ENCODE measurements at regions not wholly inside any gene's neighbourhood (a gene's known extent, or its start where the extent isn't known, plus 50 kb on each side); places are given as distances from the start of the nearest gene placed in this dataset.
"Not testable (repeated sequence)": the region's sequence is repeated elsewhere in the genome, so short reads cannot be mapped to it uniquely, and the experiment has no call there.

- DNase-seq = no peak
These were observed 868.9 kb upstream of the AUTS2 start for GRCh38 chr7:68729371-68729770.

- no peak for DNase-seq
These were observed 868.1 kb upstream of the AUTS2 start for GRCh38 chr7:68730194-68730593.

- no peak for DNase-seq
These were observed 867.3 kb upstream of the AUTS2 start for GRCh38 chr7:68730964-68731363.

GRCh38 chr7:68733219-68734153, 864.8 kb upstream of the AUTS2 start:
- no peak for DNase-seq

GRCh38 chr7:68734431-68734830, 863.8 kb upstream of the AUTS2 start:
- no peak for DNase-seq

GRCh38 chr7:68739306-68739705, 859.0 kb upstream of the AUTS2 start:
- no peak for DNase-seq

- no peak for DNase-seq
These were observed 854.2 kb upstream of the AUTS2 start for GRCh38 chr7:68744036-68744435.

- no peak for DNase-seq
These were observed 849.1 kb upstream of the AUTS2 start for GRCh38 chr7:68748934-68749900.

GRCh38 chr7:68752485-68753178, 845.6 kb upstream of the AUTS2 start:
- no peak for DNase-seq

- no peak for DNase-seq
These were observed 843.9 kb upstream of the AUTS2 start for GRCh38 chr7:68754414-68754813.

- DNase-seq = no peak
These were observed 841.2 kb upstream of the AUTS2 start for GRCh38 chr7:68756986-68757495.

- no peak for DNase-seq
These were observed 837.7 kb upstream of the AUTS2 start for GRCh38 chr7:68760556-68760955.

- no peak for DNase-seq
These were observed 830.8 kb upstream of the AUTS2 start for GRCh38 chr7:68767462-68767861.

GRCh38 chr7:68770649-68771048, 827.6 kb upstream of the AUTS2 start:
- no peak for DNase-seq

- DNase-seq = no peak
These were observed 821.9 kb upstream of the AUTS2 start for GRCh38 chr7:68776326-68776725.

- DNase-seq = no peak
These were observed 814.6 kb upstream of the AUTS2 start for GRCh38 chr7:68783684-68784083.

GRCh38 chr7:68785036-68785435, 813.2 kb upstream of the AUTS2 start:
- no peak for DNase-seq

- DNase-seq = no peak
These were observed 810.7 kb upstream of the AUTS2 start for GRCh38 chr7:68787566-68787965.

- not testable (repeated sequence) for DNase-seq
These were observed 809.7 kb upstream of the AUTS2 start for GRCh38 chr7:68788529-68788928.

GRCh38 chr7:68789597-68789996, 808.7 kb upstream of the AUTS2 start:
- DNase-seq = no peak

GRCh38 chr7:68792351-68792750, 805.9 kb upstream of the AUTS2 start:
- no peak for DNase-seq

GRCh38 chr7:68793513-68793912, 804.8 kb upstream of the AUTS2 start:
- no peak for DNase-seq

GRCh38 chr7:68800316-68800715, 798.0 kb upstream of the AUTS2 start:
- no peak for DNase-seq

All from AML-193 (cell line).